Vagina (tissue), 2 donors: ENCODE measurements at regions not wholly inside any gene's neighbourhood (a gene's known extent, or its start where the extent isn't known, plus 50 kb on each side); places are given as distances from the start of the nearest gene placed in this dataset.

Experiments
- DNase-seq, 2 donors: peaks; one replicate each; pipeline ENCODE4 v3.0.0-alpha.2; 2017; ENCODE audit errors: extremely low spot score in 2 of 2
- H3K27ac ChIP-seq: fragments of 200-600 bp; sonication (generic); one replicate; pipeline ENCODE4 v1.5.1; 2019
- H3K27me3 ChIP-seq: fragments of 200-600 bp; sonication (generic); one replicate; pipeline ENCODE4 v1.5.1; 2019
- H3K36me3 ChIP-seq, 2 donors: fragments of 200-600 bp; sonication (generic); one replicate each; pipeline ENCODE4 v1.5.1; 2017 to 2019
- H3K4me1 ChIP-seq: fragments of 200-600 bp; sonication (generic); one replicate; pipeline ENCODE4 v1.5.1; 2019
- H3K4me3 ChIP-seq, 2 donors: fragments of 200-600 bp; sonication (generic); 1 replicate in 1 of 2; 2 replicates in 1 of 2; pipeline ENCODE4 v1.5.1; 2016 to 2019
- H3K9me3 ChIP-seq: fragments of 200-600 bp; sonication (generic); one replicate; pipeline ENCODE4 v1.5.1; 2019
- CTCF ChIP-seq, 3 experiments: fragments of 450-650 bp in 2 of 3; fragments of 200-600 bp in 1 of 3; sonication (generic) in 1 of 3; IDR thresholded peaks; one replicate each; pipeline ENCODE4 v1.5.1; 2017 to 2019; ENCODE audit warnings: antibody characterized with exemption in 3 of 3, mild to moderate bottlenecking in 2 of 3, moderate library complexity in 2 of 3
- POLR2A ChIP-seq, 2 donors: fragments of 450-650 bp; IDR thresholded peaks; one replicate each; pipeline ENCODE4 v1.6.1; 2017; ENCODE audit warnings: antibody characterized with exemption in 2 of 2, mild to moderate bottlenecking in 2 of 2, moderate library complexity in 2 of 2
- POLR2AphosphoS5 ChIP-seq, 2 donors: sonication (generic); formaldehyde crosslinking; IDR thresholded peaks; one replicate each; pipeline ENCODE4 v1.9.0; 2017; ENCODE audit warnings: antibody characterized with exemption in 2 of 2, mild to moderate bottlenecking in 2 of 2, low read depth in 1 of 2; ENCODE audit not compliant: insufficient read depth in 1 of 2
- intact Hi-C: fragments of 100-400 bp; cut with DNase I; formaldehyde crosslinking; loops from one replicate; pipeline ENCODE4 v1.15.1; 2023

DNA sequence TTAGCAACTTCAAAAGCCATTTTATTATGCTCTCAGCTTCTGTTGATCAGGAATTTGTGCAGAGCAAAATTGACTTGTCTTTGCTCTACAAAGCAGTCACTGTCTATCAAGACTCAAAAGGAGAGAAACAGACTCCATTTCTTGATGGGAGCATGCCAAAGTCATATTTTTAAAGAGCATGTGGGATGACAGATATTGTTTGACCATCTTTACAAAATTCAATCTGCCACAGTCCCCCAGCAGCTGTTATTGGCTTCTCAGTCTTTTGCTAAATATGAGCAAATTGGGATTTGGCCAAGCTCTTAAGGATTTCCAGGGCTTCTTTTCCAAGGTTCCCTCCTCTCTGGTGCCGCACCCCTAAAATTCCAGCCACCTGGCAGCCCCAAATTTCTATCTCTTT is 67.9 kb downstream of the TEX51 start:
- Histone ChIP-seq H3K36me3 (no peaks in the 10 kb centered on the region), H3K9me3 (no peaks in the 10 kb centered on the region), H3K27ac (no peak overlapping the region), H3K4me3 (no peak overlapping the region), H3K27me3 (no peaks in the 10 kb centered on the region), H3K4me1 (peaks cover 5% of the 10 kb centered on the region)
- DNase-seq: no peak
- intact Hi-C loops: no loop called here
- TF ChIP-seq CTCF (IDR thresholded peaks at IDR 0.05): no peak
- TF ChIP-seq POLR2AphosphoS5 (IDR thresholded peaks at IDR 0.05; ENCODE audit: insufficient read depth in 1 of 2, low read depth in 1 of 2): no peak
- TF ChIP-seq POLR2A (IDR thresholded peaks at IDR 0.05): no peak

GRCh38 chr2:126970583-126970982 is 71.9 kb downstream of the TEX51 start:
- H3K36me3 ChIP-seq: no peaks in the 10 kb centered on the region
- intact Hi-C loops: no loop called here
- peak overlapping the region; percentile 22 for H3K27ac ChIP-seq
- H3K9me3 ChIP-seq: no peaks in the 10 kb centered on the region
- DNase-seq: no peak
- H3K27me3 ChIP-seq: no peaks in the 10 kb centered on the region
- H3K4me1 ChIP-seq: peaks cover 14% of the 10 kb centered on the region
- TF ChIP-seq POLR2A (IDR thresholded peaks at IDR 0.05) (no peak), CTCF (IDR thresholded peaks at IDR 0.05) (no peak), POLR2AphosphoS5 (IDR thresholded peaks at IDR 0.05; ENCODE audit: insufficient read depth in 1 of 2, low read depth in 1 of 2) (no peak)
- no peak overlapping the region for H3K4me3 ChIP-seq

DNA sequence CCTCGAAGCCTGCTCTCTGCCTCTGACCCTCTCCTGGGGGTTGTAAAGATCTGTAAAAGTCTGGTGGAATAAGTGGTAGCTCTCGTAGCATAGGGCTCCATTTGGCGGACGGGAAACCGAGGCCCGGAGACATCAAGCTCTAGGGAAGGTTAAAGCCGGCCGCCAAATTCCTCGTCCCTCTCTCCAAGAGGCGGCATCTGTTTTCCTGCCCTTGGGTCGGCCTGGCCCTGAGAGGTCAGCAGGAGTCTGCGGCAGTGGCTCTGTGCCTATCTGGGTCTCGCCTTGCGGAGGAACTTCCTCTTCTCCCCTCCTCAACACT is 72.4 kb downstream of the TEX51 start:
- H3K36me3 ChIP-seq: no peaks in the 10 kb centered on the region
- H3K27me3 ChIP-seq: no peaks in the 10 kb centered on the region
- H3K4me3 ChIP-seq: no peak overlapping the region
- intact Hi-C loops: no loop called here
- H3K9me3 ChIP-seq: no peaks in the 10 kb centered on the region
- H3K27ac ChIP-seq: peak overlapping the region; percentile 22
- TF ChIP-seq POLR2A (IDR thresholded peaks at IDR 0.05) (no peak), POLR2AphosphoS5 (IDR thresholded peaks at IDR 0.05; ENCODE audit: insufficient read depth in 1 of 2, low read depth in 1 of 2) (no peak), CTCF (IDR thresholded peaks at IDR 0.05) (no peak)
- DNase-seq: no peak
- H3K4me1 ChIP-seq: peaks cover 14% of the 10 kb centered on the region

DNA sequence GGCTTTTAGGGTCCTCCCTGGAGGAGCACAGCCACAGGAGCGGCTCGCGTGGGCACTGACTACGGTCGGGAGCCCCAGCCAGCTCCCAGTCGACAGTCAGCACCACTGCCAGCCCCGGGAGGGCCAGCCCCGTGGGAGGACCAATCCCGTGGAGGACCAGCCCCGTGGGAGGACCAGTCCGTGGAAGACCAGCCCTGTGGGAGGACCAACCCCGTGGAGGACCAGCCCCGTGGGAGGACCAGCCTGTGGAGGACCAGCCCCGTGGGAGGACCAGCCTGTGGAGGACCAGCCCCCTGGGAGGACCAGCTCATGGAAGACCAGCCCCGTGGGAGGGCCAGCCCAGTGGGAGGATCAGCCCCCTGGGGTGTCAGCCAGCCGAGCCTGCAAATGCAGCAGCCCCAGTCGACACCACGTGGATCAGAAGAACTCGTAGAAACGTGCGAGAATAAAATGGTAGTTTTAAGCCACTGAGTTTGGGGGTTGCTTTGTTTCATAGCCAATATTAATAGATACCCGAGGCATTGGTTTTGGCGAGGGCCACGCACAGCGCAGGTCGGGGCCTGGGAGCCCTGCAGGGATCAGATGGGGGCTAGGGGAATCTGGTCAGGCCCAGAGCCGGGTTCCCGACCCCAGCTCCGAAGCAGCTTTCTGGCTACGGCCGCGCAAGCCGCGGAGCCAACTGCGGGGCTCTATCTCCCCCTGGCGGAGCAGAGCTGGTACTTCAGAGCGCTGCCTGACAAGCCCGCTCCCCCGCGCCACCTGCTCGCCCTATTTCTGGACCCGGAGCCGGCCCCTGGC is 73.0 kb downstream of the TEX51 start:
- intact Hi-C loops: no loop called here
- H3K36me3 ChIP-seq: no peaks in the 10 kb centered on the region
- H3K27me3 ChIP-seq: no peaks in the 10 kb centered on the region
- peaks cover 14% of the 10 kb centered on the region for H3K4me1 ChIP-seq
- H3K27ac ChIP-seq: peak overlapping the region; percentile 73
- H3K9me3 ChIP-seq: no peaks in the 10 kb centered on the region
- DNase-seq: no peak
- peak overlapping the region; percentile 39 to 49 for H3K4me3 ChIP-seq
- TF ChIP-seq CTCF (IDR thresholded peaks at IDR 0.05): peak; percentile 73 to 88 (median 82)
- no peak for TF ChIP-seq POLR2A (IDR thresholded peaks at IDR 0.05)
- TF ChIP-seq POLR2AphosphoS5 (IDR thresholded peaks at IDR 0.05; ENCODE audit: insufficient read depth in 1 of 2, low read depth in 1 of 2): peak in 1 of 2 donors; percentile 49

DNA sequence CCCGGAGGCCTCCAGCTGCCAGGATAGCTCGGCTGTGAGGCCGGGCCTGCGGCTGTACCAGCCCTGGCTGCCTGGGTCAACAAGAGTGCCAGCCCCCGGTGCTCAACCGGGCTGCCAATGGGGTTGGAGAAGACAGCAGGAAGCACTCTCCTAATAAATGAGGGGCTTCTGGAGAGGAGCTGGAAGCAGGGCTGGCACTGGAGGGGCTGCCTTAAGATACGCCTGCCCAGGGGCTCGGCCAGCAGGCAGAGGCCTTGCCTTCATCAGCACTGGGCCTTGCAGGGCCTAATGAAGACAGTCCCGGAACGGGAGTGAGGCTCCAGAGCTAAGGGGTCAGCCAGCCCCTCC is 73.6 kb downstream of the TEX51 start:
- no peaks in the 10 kb centered on the region for H3K9me3 ChIP-seq
- H3K27me3 ChIP-seq: no peaks in the 10 kb centered on the region
- intact Hi-C loops: no loop called here
- H3K36me3 ChIP-seq: no peaks in the 10 kb centered on the region
- DNase-seq: no peak
- peaks cover 14% of the 10 kb centered on the region for H3K4me1 ChIP-seq
- H3K4me3 ChIP-seq: peak overlapping the region; percentile 39 to 49
- no peak for TF ChIP-seq CTCF (IDR thresholded peaks at IDR 0.05)
- no peak for TF ChIP-seq POLR2A (IDR thresholded peaks at IDR 0.05)
- TF ChIP-seq POLR2AphosphoS5 (IDR thresholded peaks at IDR 0.05; ENCODE audit: insufficient read depth in 1 of 2, low read depth in 1 of 2): no peak
- H3K27ac ChIP-seq: peak overlapping the region; percentile 73
